ENCODE measurements at regions not wholly inside any gene's neighbourhood (a gene's known extent, or its start where the extent isn't known, plus 50 kb on each side); places are given as distances from the start of the nearest gene placed in this dataset.
A peak's percentile ranks its signal among the peaks of the same experiment; 100 is the strongest.

- no peak for DNase-seq
- Histone ChIP-seq H3K4me1 (peaks cover 12% of the 10 kb centered on the region), H3K27me3 (no peaks in the 10 kb centered on the region), H3K9me3 (no peaks in the 10 kb centered on the region), H3K36me3 (no peaks in the 10 kb centered on the region), H3K4me3 (ENCODE audit: low read depth, low read length) (no peak overlapping the region)
- no peak for TF ChIP-seq CTCF (IDR thresholded peaks at IDR 0.05; ENCODE audit: low read depth, low read length)
Observed at GRCh38 chr5:142421621-142422397, 97.0 kb upstream of the SPRY4 start.

GRCh38 chr5:142421228-142421617 is 96.4 kb upstream of the SPRY4 start:
- no peak overlapping the region for H3K4me3 ChIP-seq (ENCODE audit: low read depth, low read length)
- H3K9me3 ChIP-seq: no peaks in the 10 kb centered on the region
- no peaks in the 10 kb centered on the region for H3K27me3 ChIP-seq
- peak; percentile 59 for DNase-seq
- peaks cover 12% of the 10 kb centered on the region for H3K4me1 ChIP-seq
- H3K36me3 ChIP-seq: no peaks in the 10 kb centered on the region
- no peak for TF ChIP-seq CTCF (IDR thresholded peaks at IDR 0.05; ENCODE audit: low read depth, low read length)

- H3K36me3 ChIP-seq: no peaks in the 10 kb centered on the region
- no peak for DNase-seq
- no peaks in the 10 kb centered on the region for H3K27me3 ChIP-seq
- H3K9me3 ChIP-seq: no peaks in the 10 kb centered on the region
- H3K4me1 ChIP-seq: peaks cover 12% of the 10 kb centered on the region
- H3K4me3 ChIP-seq (ENCODE audit: low read depth, low read length): no peak overlapping the region
- no peak for TF ChIP-seq CTCF (IDR thresholded peaks at IDR 0.05; ENCODE audit: low read depth, low read length)
Observed at GRCh38 chr5:142420561-142421227, 95.9 kb upstream of the SPRY4 start.

GRCh38 chr5:142412581-142412980 is 87.8 kb upstream of the SPRY4 start:
- no peaks in the 10 kb centered on the region for H3K4me1 ChIP-seq
- no peak overlapping the region for H3K4me3 ChIP-seq (ENCODE audit: low read depth, low read length)
- H3K36me3 ChIP-seq: no peaks in the 10 kb centered on the region
- no peak for DNase-seq
- H3K9me3 ChIP-seq: no peaks in the 10 kb centered on the region
- no peak for TF ChIP-seq CTCF (IDR thresholded peaks at IDR 0.05; ENCODE audit: low read depth, low read length)
- H3K27me3 ChIP-seq: no peaks in the 10 kb centered on the region

- Histone ChIP-seq H3K27me3 (no peaks in the 10 kb centered on the region), H3K36me3 (no peaks in the 10 kb centered on the region), H3K4me1 (no peaks in the 10 kb centered on the region), H3K9me3 (no peaks in the 10 kb centered on the region), H3K4me3 (ENCODE audit: low read depth, low read length) (no peak overlapping the region)
- no peak for DNase-seq
- TF ChIP-seq CTCF (IDR thresholded peaks at IDR 0.05; ENCODE audit: low read depth, low read length): no peak
Observed at GRCh38 chr5:142411656-142412425, 87.0 kb upstream of the SPRY4 start.

All from BE2C (cell line).